SK-N-SH treated with all-trans-retinoic acid at 6 μM for 48 hours (cell line): ENCODE measurements at regions not wholly inside any gene's neighbourhood (a gene's known extent, or its start where the extent isn't known, plus 50 kb on each side); places are given as distances from the start of the nearest gene placed in this dataset.

Experiments used
- CREB5 ChIP-seq: fragments of 250-450 bp; sonication (Bioruptor Pico); IDR thresholded peaks from 2 replicates; pipeline ENCODE4 v1.5.1; 2020; ENCODE audit warnings: low read depth, mild to moderate bottlenecking, moderate library complexity
- CSDC2 ChIP-seq: fragments of 250-450 bp; sonication (Bioruptor Pico); IDR thresholded peaks from 2 replicates; pipeline ENCODE4 v1.5.0; 2020; ENCODE audit warnings: mild to moderate bottlenecking, moderate library complexity
- GLIS3 ChIP-seq: fragments of 250-450 bp; sonication (Bioruptor Pico); IDR thresholded peaks from 2 replicates; pipeline ENCODE4 v1.5.0; 2020; ENCODE audit warnings: mild to moderate bottlenecking, moderate library complexity
- OSR1 ChIP-seq: fragments of 250-450 bp; sonication (Bioruptor Pico); IDR thresholded peaks from 2 replicates; pipeline ENCODE4 v1.8.0; 2022; ENCODE audit warnings: moderate library complexity, mild to moderate bottlenecking, inconsistent platforms
- PATZ1 ChIP-seq: fragments of 250-450 bp; sonication (Bioruptor Pico); IDR thresholded peaks from 2 replicates; pipeline ENCODE4 v1.8.0; 2020; ENCODE audit warnings: mild to moderate bottlenecking, moderate library complexity, borderline replicate concordance
- POU6F1 ChIP-seq: fragments of 250-450 bp; sonication (Bioruptor Pico); IDR thresholded peaks from 2 replicates; pipeline ENCODE4 v1.8.0; 2021; ENCODE audit warnings: low read depth, mild to moderate bottlenecking, moderate library complexity, borderline replicate concordance
- RARB ChIP-seq: fragments of 250-450 bp; sonication (Bioruptor Pico); IDR thresholded peaks from 2 replicates; pipeline ENCODE4 v1.8.0; 2021; ENCODE audit warnings: mild to moderate bottlenecking, moderate library complexity
- SNAI2 ChIP-seq: fragments of 250-450 bp; sonication (Bioruptor Pico); IDR thresholded peaks from 2 replicates; pipeline ENCODE4 v1.5.0; 2020; ENCODE audit warnings: mild to moderate bottlenecking, moderate library complexity
- TCF4 ChIP-seq: fragments of 250-450 bp; sonication (Bioruptor Pico); IDR thresholded peaks from 2 replicates; pipeline ENCODE4 v1.8.0; 2021; ENCODE audit warnings: mild to moderate bottlenecking, moderate library complexity, borderline replicate concordance
- ZC3H10 ChIP-seq: fragments of 250-450 bp; sonication (Bioruptor Pico); IDR thresholded peaks from 2 replicates; pipeline ENCODE4 v1.5.1; 2021; ENCODE audit warnings: mild to moderate bottlenecking, moderate library complexity
- ZFP3 ChIP-seq: fragments of 250-450 bp; sonication (Bioruptor Pico); IDR thresholded peaks from 2 replicates; pipeline ENCODE4 v1.5.0; 2020; ENCODE audit warnings: mild to moderate bottlenecking, moderate library complexity
- ZFP30 ChIP-seq: fragments of 450-650 bp; formaldehyde crosslinking; IDR thresholded peaks from 2 replicates; pipeline ENCODE4 v1.5.0; 2022; ENCODE audit warnings: mild to moderate bottlenecking, moderate library complexity
- ZNF70 ChIP-seq: fragments of 450-650 bp; formaldehyde crosslinking; IDR thresholded peaks from 2 replicates; pipeline ENCODE4 v1.5.0; 2020; ENCODE audit warnings: mild to moderate bottlenecking, moderate library complexity
- ZNF8 ChIP-seq: fragments of 450-650 bp; formaldehyde crosslinking; IDR thresholded peaks from 2 replicates; pipeline ENCODE4 v1.5.0; 2020; ENCODE audit warnings: mild to moderate bottlenecking, moderate library complexity

GRCh38 chr11:70654016-70654415 lies 255.7 kb downstream of the CTTN start:
- TF ChIP-seq OSR1 (CRISPR knock-in tag) (no peak), RARB (CRISPR knock-in tag) (no peak), SNAI2 (CRISPR knock-in tag) (no peak), ZFP30 (CRISPR knock-in tag) (no peak), ZNF70 (CRISPR knock-in tag) (no peak), ZC3H10 (no peak), CREB5 (CRISPR knock-in tag) (no peak), PATZ1 (no peak), POU6F1 (no peak), ZFP3 (CRISPR knock-in tag) (no peak), GLIS3 (CRISPR knock-in tag) (no peak), ZNF8 (CRISPR knock-in tag) (no peak), TCF4 (CRISPR knock-in tag) (no peak), CSDC2 (no peak)
